PC-9 (cell line): ENCODE measurements at regions not wholly inside any gene's neighbourhood (a gene's known extent, or its start where the extent isn't known, plus 50 kb on each side); places are given as distances from the start of the nearest gene placed in this dataset.
"Not testable (repeated sequence)": the region's sequence is repeated elsewhere in the genome, so short reads cannot be mapped to it uniquely, and the experiment has no call there.

ENCODE experiments used
- BruUV-seq: library from RNA; stranded (reverse); fragments of 400-500 nt; replicated peaks from 2 replicates; lab custom pipeline; 2021; lab: Mats Ljungman, UMichigan
- CTCF ChIA-PET: fragments of 300-600 bp; sonication (Branson Sonifier 250); formaldehyde crosslinking; loops from one replicate; lab custom pipeline; 2022; ENCODE audit warnings: antibody characterized with exemption; lab: Charles Lee
- POLR2A ChIA-PET: fragments of 300-600 bp; sonication (Branson Sonifier 250); formaldehyde crosslinking; loops from one replicate; lab custom pipeline; 2022; ENCODE audit warnings: antibody characterized with exemption; ENCODE audit not compliant: unreplicated experiment; lab: Charles Lee
- DNase-seq, 2 experiments: peaks; one replicate each; pipeline versions ENCODE4 v3.0.0 to v3.0.0-alpha.2; 2015 to 2022; ENCODE audit warnings: mixed read lengths in 1 of 2
- H2AFZ ChIP-seq: fragments of 200-600 bp; sonication (generic); 2 replicates; pipeline ENCODE4 v1.8.1; 2017; ENCODE audit warnings: antibody characterized with exemption
- H3F3A ChIP-seq: fragments of 200-600 bp; sonication (generic); 2 replicates; pipeline ENCODE4 v1.8.1; 2017; ENCODE audit warnings: antibody characterized with exemption, mild to moderate bottlenecking, low read depth; ENCODE audit not compliant: insufficient read depth
- H3K27ac ChIP-seq: fragments of 200-600 bp; sonication (generic); 2 replicates; pipeline ENCODE4 v1.6.1; 2016; ENCODE audit warnings: mixed run types
- H3K27me3 ChIP-seq: fragments of 200-600 bp; sonication (generic); 2 replicates; pipeline ENCODE4 v1.6.1; 2016; ENCODE audit warnings: low read depth, mixed run types; ENCODE audit not compliant: insufficient read depth
- H3K36me3 ChIP-seq: fragments of 200-600 bp; sonication (generic); 2 replicates; pipeline ENCODE4 v1.6.1; 2016; ENCODE audit warnings: low read depth, mixed run types
- H3K4me1 ChIP-seq: fragments of 200-600 bp; sonication (generic); replicated peaks from 2 replicates; pipeline ENCODE4 v1.6.1; 2016; ENCODE audit warnings: mixed run types; ENCODE audit not compliant: insufficient read depth
- H3K4me2 ChIP-seq: fragments of 200-600 bp; sonication (generic); 2 replicates; pipeline ENCODE4 v1.6.1; 2017; ENCODE audit warnings: mixed run types
- H3K4me3 ChIP-seq: fragments of 200-600 bp; sonication (generic); 2 replicates; pipeline ENCODE4 v1.6.1; 2016; ENCODE audit warnings: mixed run types
- H3K79me2 ChIP-seq: fragments of 200-600 bp; sonication (generic); 2 replicates; pipeline ENCODE4 v1.6.1; 2017; ENCODE audit warnings: low read depth, mixed run types
- H3K9me2 ChIP-seq: fragments of 200-600 bp; sonication (generic); 2 replicates; pipeline ENCODE4 v1.8.1; 2017; ENCODE audit warnings: mild to moderate bottlenecking; ENCODE audit not compliant: insufficient read depth
- H3K9me3 ChIP-seq: fragments of 200-600 bp; sonication (generic); 2 replicates; pipeline ENCODE4 v1.8.1; 2016; ENCODE audit warnings: low read depth; ENCODE audit not compliant: insufficient read depth
- H4K20me1 ChIP-seq: fragments of 200-600 bp; sonication (generic); 2 replicates; pipeline ENCODE4 v1.8.1; 2017; ENCODE audit not compliant: insufficient read depth
- CTCF ChIP-seq: fragments of 200-600 bp; sonication (generic); conservative IDR thresholded peaks from 2 replicates; pipeline ENCODE4 v1.6.1; 2017; ENCODE audit warnings: mixed run types, antibody characterized with exemption, mild to moderate bottlenecking, moderate library complexity
- EZH2 ChIP-seq: fragments of 200-600 bp; sonication (generic); IDR thresholded peaks from 2 replicates; pipeline ENCODE4 v1.8.0; 2017; ENCODE audit warnings: antibody characterized with exemption, low read depth
- intact Hi-C: fragments of 100-400 bp; cut with micrococcal nuclease; formaldehyde crosslinking; loops from one replicate; pipeline ENCODE4 v1.10.0; 2022; ENCODE audit not compliant: unreplicated experiment

- DNase-seq = no peak
- no peak overlapping the region for H3K27ac ChIP-seq
- H3K4me3 ChIP-seq = no peak overlapping the region
- no peaks in the 10 kb centered on the region for H4K20me1 ChIP-seq
- H3K27me3 ChIP-seq = no peaks in the 10 kb centered on the region
- H3F3A ChIP-seq = no peaks in the 10 kb centered on the region
- no peak overlapping the region for H3K4me2 ChIP-seq
- no peaks in the 10 kb centered on the region for H3K9me3 ChIP-seq
- intact Hi-C loops = no loop called here
- no TSS peak for BruUV-seq
- no peaks in the 10 kb centered on the region for H3K79me2 ChIP-seq
- no peaks in the 10 kb centered on the region for H3K9me2 ChIP-seq
- H2AFZ ChIP-seq = no peak overlapping the region
- POLR2A ChIA-PET = no interaction called here
- H3K4me1 ChIP-seq = no peaks in the 10 kb centered on the region
- TF ChIP-seq CTCF = no peak
- TF ChIP-seq EZH2 = no peak
- CTCF ChIA-PET = no interaction called here
- no peaks in the 10 kb centered on the region for H3K36me3 ChIP-seq
These were observed 333.8 kb downstream of the TFAP2A start for GRCh38 chr6:10081075-10081474.

- no peak overlapping the region for H2AFZ ChIP-seq
- no peak overlapping the region for H3K4me3 ChIP-seq
- no peak for DNase-seq
- no peaks in the 10 kb centered on the region for H3K27me3 ChIP-seq
- no peaks in the 10 kb centered on the region for H4K20me1 ChIP-seq
- no peaks in the 10 kb centered on the region for H3K9me3 ChIP-seq
- no peaks in the 10 kb centered on the region for H3K79me2 ChIP-seq
- no peaks in the 10 kb centered on the region for H3F3A ChIP-seq
- POLR2A ChIA-PET = no interaction called here
- H3K27ac ChIP-seq = no peak overlapping the region
- H3K4me1 ChIP-seq = no peaks in the 10 kb centered on the region
- no peaks in the 10 kb centered on the region for H3K36me3 ChIP-seq
- no TSS peak for BruUV-seq
- intact Hi-C loops = no loop called here
- no peak overlapping the region for H3K4me2 ChIP-seq
- CTCF ChIA-PET = no interaction called here
- no peaks in the 10 kb centered on the region for H3K9me2 ChIP-seq
- no peak for TF ChIP-seq CTCF
- no peak for TF ChIP-seq EZH2
These were observed 334.3 kb downstream of the TFAP2A start for GRCh38 chr6:10080561-10080960.

DNA sequence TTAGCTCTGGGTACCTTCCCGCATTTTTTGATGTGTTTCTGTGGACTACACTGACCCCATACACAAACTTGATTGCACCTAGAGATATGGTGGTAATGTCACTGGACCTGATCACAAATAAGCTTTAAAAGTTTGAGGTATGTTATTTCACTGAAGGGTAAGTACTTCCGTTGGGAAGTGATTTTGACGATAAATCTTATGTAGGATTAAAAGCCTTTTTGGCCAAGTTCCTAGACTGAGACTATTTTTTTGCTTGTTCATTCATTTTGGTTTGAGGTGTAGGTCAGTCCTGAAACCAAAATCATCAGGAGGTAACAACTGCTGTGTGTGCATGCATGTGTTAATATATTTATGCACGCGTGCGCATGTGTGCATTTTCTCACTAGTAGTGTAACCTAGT lies 336.3 kb downstream of the TFAP2A start:
- no peaks in the 10 kb centered on the region for H4K20me1 ChIP-seq
- no TSS peak for BruUV-seq
- TF ChIP-seq CTCF = no peak
- no peak for TF ChIP-seq EZH2

GRCh38 chr6:10074726-10075125 lies 340.1 kb downstream of the TFAP2A start:
- POLR2A ChIA-PET, H3K9me3 ChIP-seq, intact Hi-C loops: not testable (repeated sequence)

More for the DNA sequence above, 336.3 kb downstream of the TFAP2A start:
- Histone ChIP-seq H3K9me2 (no peaks in the 10 kb centered on the region), H3K4me2 (no peak overlapping the region), H3K27me3 (no peaks in the 10 kb centered on the region), H3F3A (no peaks in the 10 kb centered on the region), H3K79me2 (no peaks in the 10 kb centered on the region), H3K27ac (no peak overlapping the region), H3K36me3 (no peaks in the 10 kb centered on the region), H3K4me3 (no peak overlapping the region), H3K9me3 (no peaks in the 10 kb centered on the region), H3K4me1 (no peaks in the 10 kb centered on the region), H2AFZ (no peak overlapping the region)
- DNase-seq = no peak
- ChIA-PET CTCF (no interaction called here), POLR2A (no interaction called here)
- intact Hi-C loops = no loop called here

More at GRCh38 chr6:10074726-10075125, 340.1 kb downstream of the TFAP2A start:
- H3K4me3 ChIP-seq, H2AFZ ChIP-seq, H4K20me1 ChIP-seq, H3K9me2 ChIP-seq, BruUV-seq, H3K27ac ChIP-seq, DNase-seq, CTCF ChIA-PET, H3K36me3 ChIP-seq, H3K4me2 ChIP-seq, H3K4me1 ChIP-seq, H3K27me3 ChIP-seq, H3K79me2 ChIP-seq, H3F3A ChIP-seq: not testable (repeated sequence)
